K562 (cell line): ENCODE measurements at regions not wholly inside any gene's neighbourhood (a gene's known extent, or its start where the extent isn't known, plus 50 kb on each side); places are given as distances from the start of the nearest gene placed in this dataset.

Experiments used
- CCNT2 ChIP-seq: IDR thresholded peaks from 2 replicates; pipeline ENCODE4 v1.6.1; 2011; ENCODE audit warnings: borderline replicate concordance, low read depth, mild to moderate bottlenecking, moderate library complexity, mixed read lengths, low read length; ENCODE audit not compliant: insufficient read length; ENCODE audit errors: extremely low read depth
- CEBPG ChIP-seq, 3 experiments: fragments of 200-800 bp in 1 of 3; sonication (Bioruptor generic) in 1 of 3; sonication (generic) in 1 of 3; formaldehyde crosslinking in 1 of 3; IDR thresholded peaks in 2 of 3; conservative IDR thresholded peaks in 1 of 3; 2 replicates each; pipeline versions ENCODE4 v1.6.1 to v1.8.0; 2016 to 2022; ENCODE audit warnings: missing compliant biosample characterization in 2 of 3, missing genetic modification characterization in 2 of 3, mild to moderate bottlenecking in 1 of 3, missing genetic modification reagents in 1 of 3
- FOSL1 ChIP-seq: fragments of 200-800 bp; sonication (Bioruptor generic); conservative IDR thresholded peaks from 2 replicates; pipeline ENCODE4 v1.6.1; 2016; ENCODE audit warnings: missing genetic modification characterization, missing compliant biosample characterization
- FOXJ3 ChIP-seq: sonication (generic); formaldehyde crosslinking; IDR thresholded peaks from 2 replicates; pipeline ENCODE4 v1.4.0; 2020; ENCODE audit warnings: mild to moderate bottlenecking, missing genetic modification reagents
- GTF2B ChIP-seq: IDR thresholded peaks from 2 replicates; pipeline ENCODE4 v1.6.1; 2011; ENCODE audit not compliant: insufficient read length; ENCODE audit errors: extremely low read depth
- KLF10 ChIP-seq: fragments of 250-450 bp; sonication (Bioruptor Pico); IDR thresholded peaks from 2 replicates; pipeline ENCODE4 v1.6.1; 2021; ENCODE audit warnings: matching md5 sums
- MXI1 ChIP-seq: IDR thresholded peaks from 2 replicates; pipeline ENCODE4 v1.6.1; 2011; ENCODE audit warnings: low read depth, mild to moderate bottlenecking, improper control_type of control experiment, low read length
- MYC ChIP-seq, 2 experiments: fragments of 250-450 bp in 1 of 2; sonication (Bioruptor Pico) in 1 of 2; IDR thresholded peaks; 2 replicates each; pipeline versions ENCODE4 v1.5.1 to v1.6.1; 2012 to 2021; ENCODE audit warnings: low read depth in 2 of 2, borderline replicate concordance in 1 of 2, improper control_type of control experiment in 1 of 2, low read length in 1 of 2, mild to moderate bottlenecking in 1 of 2, moderate library complexity in 1 of 2
- PCBP2 ChIP-seq: fragments of 200-400 bp; formaldehyde crosslinking; IDR thresholded peaks from 2 replicates; pipeline ENCODE4 v1.6.1; 2018; ENCODE audit warnings: low read length, low read depth, mild to moderate bottlenecking, moderate library complexity; ENCODE audit not compliant: poor library complexity, severe bottlenecking
- PHF20 ChIP-seq: fragments of 450-650 bp; IDR thresholded peaks from 2 replicates; pipeline ENCODE4 v1.6.1; 2018; ENCODE audit not compliant: partially characterized antibody
- RERE ChIP-seq: sonication (generic); formaldehyde crosslinking; IDR thresholded peaks from 2 replicates; pipeline ENCODE4 v1.8.0; 2023; ENCODE audit warnings: missing genetic modification reagents, mild to moderate bottlenecking, borderline replicate concordance
- SMAD2 ChIP-seq: fragments of 150-350 bp; IDR thresholded peaks from 2 replicates; pipeline ENCODE4 v1.6.1; 2014; ENCODE audit warnings: low read depth, mild to moderate bottlenecking, low read length
- THAP7 ChIP-seq: fragments of 250-450 bp; sonication (Bioruptor Pico); IDR thresholded peaks from 2 replicates; pipeline ENCODE4 v1.5.0; 2021
- ZNF121 ChIP-seq: sonication (generic); formaldehyde crosslinking; conservative IDR thresholded peaks from 2 replicates; pipeline ENCODE4 v1.8.0; 2022; ENCODE audit warnings: missing genetic modification reagents
- ZNF395 ChIP-seq: fragments of 200-800 bp; sonication (Bioruptor generic); IDR thresholded peaks from 2 replicates; pipeline ENCODE4 v1.6.1; 2017; ENCODE audit warnings: missing genetic modification characterization, missing compliant biosample characterization
- ZNF511 ChIP-seq: sonication (generic); formaldehyde crosslinking; IDR thresholded peaks from 2 replicates; pipeline ENCODE4 v1.8.0; 2022; ENCODE audit warnings: mild to moderate bottlenecking, missing genetic modification reagents
- ZNF584 ChIP-seq: fragments of 200-800 bp; sonication (Bioruptor generic); IDR thresholded peaks from 2 replicates; pipeline ENCODE4 v1.6.1; 2016; ENCODE audit warnings: low read depth, mild to moderate bottlenecking, missing genetic modification characterization, missing compliant biosample characterization
- ZNF695 ChIP-seq: fragments of 450-650 bp; formaldehyde crosslinking; IDR thresholded peaks from 2 replicates; pipeline ENCODE4 v1.4.0; 2020; ENCODE audit warnings: mild to moderate bottlenecking, moderate library complexity

- TF ChIP-seq KLF10 (CRISPR knock-in tag) = no peak
- TF ChIP-seq FOXJ3 (CRISPR knock-in tag) = no peak
- no peak for TF ChIP-seq CCNT2
- no peak for TF ChIP-seq CEBPG (CRISPR knock-in tag; IDR thresholded peaks at IDR 0.05)
- TF ChIP-seq CEBPG (tag; conservative IDR thresholded peaks at IDR 0.05 in 1 of 2, IDR thresholded peaks at IDR 0.05 in 1 of 2) = no peak
- no peak for TF ChIP-seq ZNF511 (CRISPR knock-in tag)
- no peak for TF ChIP-seq GTF2B
- TF ChIP-seq ZNF584 (CRISPR knock-in tag) = peak; percentile 94
- no peak for TF ChIP-seq ZNF695 (CRISPR knock-in tag)
- TF ChIP-seq ZNF395 (CRISPR knock-in tag) = peak; percentile 93
- no peak for TF ChIP-seq SMAD2
- no peak for TF ChIP-seq THAP7 (CRISPR knock-in tag)
- TF ChIP-seq PHF20 = no peak
- TF ChIP-seq RERE (CRISPR knock-in tag) = no peak
- TF ChIP-seq PCBP2 = no peak
- no peak for TF ChIP-seq ZNF121 (CRISPR knock-in tag)
- TF ChIP-seq MXI1 = no peak
- TF ChIP-seq FOSL1 (tag) = no peak
- TF ChIP-seq MYC (IDR thresholded peaks at IDR 0.05; ENCODE audit: low read depth, low read length) = no peak
- TF ChIP-seq MYC (CRISPR knock-in tag; IDR thresholded peaks at IDR 0.05; ENCODE audit: borderline replicate concordance, low read depth) = no peak; the same call in 1 of the 2 replicates
Observed at GRCh38 chr12:124630791-124631313, 63.4 kb upstream of the NCOR2 start (continued).
